HepG2 (cell line): ENCODE measurements at regions not wholly inside any gene's neighbourhood (a gene's known extent, or its start where the extent isn't known, plus 50 kb on each side); places are given as distances from the start of the nearest gene placed in this dataset.

ENCODE experiments used
- ATRX ChIP-seq: sonication (generic); formaldehyde crosslinking; IDR thresholded peaks from 2 replicates; pipeline ENCODE4 v1.4.0; 2020; ENCODE audit warnings: missing genetic modification reagents, borderline replicate concordance
- HINFP ChIP-seq: sonication (generic); formaldehyde crosslinking; IDR thresholded peaks from 2 replicates; pipeline ENCODE4 v1.4.0; 2020; ENCODE audit warnings: low read depth, mild to moderate bottlenecking, missing genetic modification reagents
- HIVEP1 ChIP-seq: sonication (generic); formaldehyde crosslinking; IDR thresholded peaks from 2 replicates; pipeline ENCODE4 v1.4.0; 2020; ENCODE audit warnings: mild to moderate bottlenecking, missing genetic modification reagents
- MBD4 ChIP-seq: IDR thresholded peaks from 2 replicates; pipeline ENCODE4 v1.6.1; 2012; ENCODE audit warnings: low read length, inconsistent platforms, borderline replicate concordance
- MED8 ChIP-seq: sonication (generic); formaldehyde crosslinking; IDR thresholded peaks from 2 replicates; pipeline ENCODE4 v1.8.1; 2023; ENCODE audit warnings: mild to moderate bottlenecking, missing genetic modification reagents; ENCODE audit not compliant: insufficient replicate concordance
- RARA ChIP-seq: IDR thresholded peaks from 2 replicates; pipeline ENCODE4 v1.6.1; 2016; ENCODE audit warnings: missing genetic modification reagents, missing compliant biosample characterization
- SPEN ChIP-seq: sonication (generic); formaldehyde crosslinking; IDR thresholded peaks from 2 replicates; pipeline ENCODE4 v1.5.1; 2020; ENCODE audit warnings: low read depth, mild to moderate bottlenecking, missing genetic modification reagents
- TOPORS ChIP-seq: sonication (generic); formaldehyde crosslinking; IDR thresholded peaks from 2 replicates; pipeline ENCODE4 v1.8.0; 2023; ENCODE audit warnings: mild to moderate bottlenecking, missing genetic modification reagents
- TRAFD1 ChIP-seq: sonication (generic); formaldehyde crosslinking; IDR thresholded peaks from 2 replicates; pipeline ENCODE4 v1.5.1; 2020; ENCODE audit warnings: missing genetic modification reagents, mild to moderate bottlenecking, borderline replicate concordance
- ZBTB10 ChIP-seq: sonication (generic); formaldehyde crosslinking; IDR thresholded peaks from 2 replicates; pipeline ENCODE4 v1.4.0; 2020; ENCODE audit warnings: missing genetic modification reagents, borderline replicate concordance
- ZNF552 ChIP-seq: sonication (generic); formaldehyde crosslinking; IDR thresholded peaks from 2 replicates; pipeline ENCODE4 v1.9.0; 2022; ENCODE audit warnings: missing genetic modification reagents, mild to moderate bottlenecking, borderline replicate concordance
- ZNF558 ChIP-seq: sonication (generic); formaldehyde crosslinking; IDR thresholded peaks from 2 replicates; pipeline ENCODE4 v1.9.0; 2022; ENCODE audit warnings: mild to moderate bottlenecking, missing genetic modification reagents, borderline replicate concordance
- ZNF766 ChIP-seq: sonication (generic); formaldehyde crosslinking; IDR thresholded peaks from 2 replicates; pipeline ENCODE4 v1.5.0; 2020; ENCODE audit warnings: missing genetic modification reagents, borderline replicate concordance
- TF ChIP-seq, protein P1 (sequence below): sonication (generic); formaldehyde crosslinking; IDR thresholded peaks from 2 replicates; pipeline ENCODE4 v1.9.0; 2021; ENCODE audit warnings: missing genetic modification reagents, borderline replicate concordance
- TF ChIP-seq, protein P2 (sequence below): sonication (generic); formaldehyde crosslinking; IDR thresholded peaks from 2 replicates; pipeline ENCODE4 v1.8.1; 2023; ENCODE audit warnings: mild to moderate bottlenecking, missing genetic modification reagents

GRCh38 chr4:123506011-123506695 is 109.6 kb downstream of the SPRY1 start (continued):
- TF ChIP-seq MED8 (CRISPR knock-in tag) (peak; percentile 12), ATRX (CRISPR knock-in tag) (no peak), ZNF552 (CRISPR knock-in tag) (no peak), TRAFD1 (no peak), TOPORS (CRISPR knock-in tag) (no peak), HIVEP1 (peak; percentile 23), ZNF766 (CRISPR knock-in tag) (no peak), SPEN (CRISPR knock-in tag) (no peak), MBD4 (peak; percentile 60; the same call in 1 of the 2 replicates), RARA (CRISPR knock-in tag) (no peak), ZBTB10 (CRISPR knock-in tag) (no peak), HINFP (no peak), ZNF558 (CRISPR knock-in tag) (no peak)
- TF ChIP-seq, protein P1, sequence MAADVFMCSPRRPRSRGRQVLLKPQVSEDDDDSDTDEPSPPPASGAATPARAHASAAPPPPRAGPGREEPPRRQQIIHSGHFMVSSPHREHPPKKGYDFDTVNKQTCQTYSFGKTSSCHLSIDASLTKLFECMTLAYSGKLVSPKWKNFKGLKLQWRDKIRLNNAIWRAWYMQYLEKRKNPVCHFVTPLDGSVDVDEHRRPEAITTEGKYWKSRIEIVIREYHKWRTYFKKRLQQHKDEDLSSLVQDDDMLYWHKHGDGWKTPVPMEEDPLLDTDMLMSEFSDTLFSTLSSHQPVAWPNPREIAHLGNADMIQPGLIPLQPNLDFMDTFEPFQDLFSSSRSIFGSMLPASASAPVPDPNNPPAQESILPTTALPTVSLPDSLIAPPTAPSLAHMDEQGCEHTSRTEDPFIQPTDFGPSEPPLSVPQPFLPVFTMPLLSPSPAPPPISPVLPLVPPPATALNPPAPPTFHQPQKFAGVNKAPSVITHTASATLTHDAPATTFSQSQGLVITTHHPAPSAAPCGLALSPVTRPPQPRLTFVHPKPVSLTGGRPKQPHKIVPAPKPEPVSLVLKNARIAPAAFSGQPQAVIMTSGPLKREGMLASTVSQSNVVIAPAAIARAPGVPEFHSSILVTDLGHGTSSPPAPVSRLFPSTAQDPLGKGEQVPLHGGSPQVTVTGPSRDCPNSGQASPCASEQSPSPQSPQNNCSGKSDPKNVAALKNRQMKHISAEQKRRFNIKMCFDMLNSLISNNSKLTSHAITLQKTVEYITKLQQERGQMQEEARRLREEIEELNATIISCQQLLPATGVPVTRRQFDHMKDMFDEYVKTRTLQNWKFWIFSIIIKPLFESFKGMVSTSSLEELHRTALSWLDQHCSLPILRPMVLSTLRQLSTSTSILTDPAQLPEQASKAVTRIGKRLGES = no peak
- TF ChIP-seq, protein P2, sequence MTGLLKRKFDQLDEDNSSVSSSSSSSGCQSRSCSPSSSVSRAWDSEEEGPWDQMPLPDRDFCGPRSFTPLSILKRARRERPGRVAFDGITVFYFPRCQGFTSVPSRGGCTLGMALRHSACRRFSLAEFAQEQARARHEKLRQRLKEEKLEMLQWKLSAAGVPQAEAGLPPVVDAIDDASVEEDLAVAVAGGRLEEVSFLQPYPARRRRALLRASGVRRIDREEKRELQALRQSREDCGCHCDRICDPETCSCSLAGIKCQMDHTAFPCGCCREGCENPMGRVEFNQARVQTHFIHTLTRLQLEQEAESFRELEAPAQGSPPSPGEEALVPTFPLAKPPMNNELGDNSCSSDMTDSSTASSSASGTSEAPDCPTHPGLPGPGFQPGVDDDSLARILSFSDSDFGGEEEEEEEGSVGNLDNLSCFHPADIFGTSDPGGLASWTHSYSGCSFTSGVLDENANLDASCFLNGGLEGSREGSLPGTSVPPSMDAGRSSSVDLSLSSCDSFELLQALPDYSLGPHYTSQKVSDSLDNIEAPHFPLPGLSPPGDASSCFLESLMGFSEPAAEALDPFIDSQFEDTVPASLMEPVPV = no peak
